Stimulated activated CD4-positive, alpha-beta T cell treated with anti-CD3 and anti-CD28 coated beads, Interleukin-15, amount 100 ng/mL, for 24 hours (primary cell): ENCODE measurements at regions not wholly inside any gene's neighbourhood (a gene's known extent, or its start where the extent isn't known, plus 50 kb on each side); places are given as distances from the start of the nearest gene placed in this dataset.
"Not testable (repeated sequence)": the region's sequence is repeated elsewhere in the genome, so short reads cannot be mapped to it uniquely, and the experiment has no call there.

Source experiments
- DNase-seq: peaks from one replicate; pipeline ENCODE4 v3.0.0-alpha.2; 2020

DNA sequence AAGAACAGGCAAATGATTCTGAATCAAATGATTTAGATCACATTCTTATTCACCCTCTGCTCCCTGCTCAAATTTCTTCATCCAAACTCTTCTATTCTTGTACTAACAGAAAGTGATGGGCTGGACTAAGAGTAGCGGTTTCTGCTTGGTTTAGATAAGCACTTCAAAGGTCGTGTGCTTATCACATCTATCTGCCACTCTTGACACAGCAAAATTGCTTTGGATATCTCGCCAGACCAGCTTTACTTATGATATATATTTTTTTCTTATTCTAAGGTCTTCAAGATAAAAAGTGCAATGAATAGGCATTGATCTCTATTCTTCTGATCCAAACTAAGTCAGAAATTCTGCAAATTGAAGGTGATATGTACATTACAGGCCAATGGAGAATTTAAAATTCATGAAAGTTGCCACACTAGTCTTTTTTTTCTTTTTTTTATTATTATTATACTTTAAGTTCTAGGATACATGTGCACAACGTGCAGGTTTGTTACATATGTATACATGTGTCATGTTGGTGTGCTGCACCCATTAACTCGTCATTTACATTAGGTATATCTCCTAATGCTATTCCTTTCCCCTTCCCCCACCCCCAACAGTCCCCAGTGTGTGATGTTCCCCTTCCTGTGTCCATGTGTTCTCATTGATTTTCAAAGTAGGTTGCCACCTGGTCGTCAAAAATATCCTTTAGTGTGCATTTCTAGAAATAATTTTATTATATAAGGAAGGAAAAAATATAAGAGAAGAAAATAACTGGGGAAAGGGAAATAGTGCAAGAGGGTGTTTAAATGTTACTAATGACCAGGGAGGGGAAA lies 1941.0 kb upstream of the RAG2 start:
- no peak for DNase-seq

DNA sequence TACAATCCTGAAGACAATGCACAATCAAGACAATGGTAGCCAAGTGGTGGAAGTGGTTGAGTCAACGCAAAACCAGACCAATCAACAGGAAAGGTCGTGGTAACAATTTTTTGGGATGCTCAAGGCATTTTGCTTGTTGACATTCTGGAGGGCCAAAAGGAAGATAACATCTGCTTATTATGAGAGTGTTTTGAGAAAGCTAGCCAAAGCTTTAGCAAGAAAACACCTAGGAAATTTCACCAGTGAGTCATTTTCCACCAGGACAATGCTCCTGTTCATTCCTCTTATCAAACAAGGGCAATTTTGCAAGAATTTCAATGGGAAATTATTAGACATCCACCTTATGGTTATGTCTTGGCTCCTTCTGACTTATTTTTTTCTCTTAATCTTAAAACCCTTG lies 1932.2 kb upstream of the RAG2 start:
- no peak for DNase-seq

DNA sequence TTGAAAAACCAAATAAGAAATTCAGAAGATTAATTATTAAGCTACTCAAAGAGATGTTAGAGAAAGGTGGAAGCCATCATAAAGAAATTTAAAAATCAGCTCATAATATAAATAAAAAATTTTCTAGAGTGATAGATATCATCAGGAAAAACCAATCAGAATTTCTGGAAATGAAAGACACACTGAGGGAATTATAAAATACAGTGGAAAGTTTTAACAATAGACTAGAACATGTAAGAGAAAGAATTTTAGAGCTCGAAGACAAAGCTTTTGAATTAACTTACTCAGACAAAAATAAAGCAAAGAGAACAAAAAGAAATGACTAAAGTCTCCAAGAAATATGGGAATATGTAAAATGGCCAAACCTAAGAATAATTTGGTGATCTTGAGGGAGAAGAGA lies 1926.9 kb upstream of the RAG2 start:
- DNase-seq: no peak

DNA sequence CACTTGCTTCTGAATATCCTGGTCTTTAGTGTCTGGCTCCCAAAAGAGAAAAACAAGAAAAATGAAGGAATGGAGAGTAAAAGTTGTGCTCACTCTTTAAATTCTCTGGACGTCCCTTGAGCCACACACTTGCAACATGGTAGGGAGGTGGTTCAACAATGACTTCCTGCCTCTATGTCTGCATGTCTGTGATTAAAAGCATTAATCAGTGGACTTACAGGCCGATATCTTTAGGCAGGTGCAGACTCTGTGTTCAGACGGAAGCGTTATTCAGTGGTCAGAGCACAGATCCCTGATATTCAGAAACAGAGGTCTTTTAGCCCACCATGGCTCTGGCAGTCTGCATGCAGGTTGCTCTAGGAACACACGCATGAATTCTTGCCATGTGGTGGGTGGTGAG lies 1920.0 kb upstream of the RAG2 start:
- no peak for DNase-seq

DNA sequence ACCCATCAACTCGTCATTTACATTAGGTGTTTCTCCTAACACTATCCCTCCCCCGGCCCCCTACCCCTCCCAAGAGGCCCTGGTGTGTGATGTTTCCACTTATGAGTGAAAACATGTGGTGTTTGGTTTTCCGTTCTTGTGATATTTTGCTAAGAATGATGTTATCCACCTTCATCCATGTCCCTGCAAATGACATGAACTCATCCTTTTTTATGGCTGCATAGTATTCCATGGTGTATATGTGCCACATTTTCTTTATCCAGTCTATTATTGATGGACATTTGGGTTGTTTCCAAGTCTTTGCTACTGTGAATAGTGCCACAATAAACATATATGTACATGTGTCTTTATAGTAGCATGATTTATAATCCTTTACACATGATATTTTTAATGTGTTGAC lies 1914.8 kb upstream of the RAG2 start:
- not testable (repeated sequence) for DNase-seq

DNA sequence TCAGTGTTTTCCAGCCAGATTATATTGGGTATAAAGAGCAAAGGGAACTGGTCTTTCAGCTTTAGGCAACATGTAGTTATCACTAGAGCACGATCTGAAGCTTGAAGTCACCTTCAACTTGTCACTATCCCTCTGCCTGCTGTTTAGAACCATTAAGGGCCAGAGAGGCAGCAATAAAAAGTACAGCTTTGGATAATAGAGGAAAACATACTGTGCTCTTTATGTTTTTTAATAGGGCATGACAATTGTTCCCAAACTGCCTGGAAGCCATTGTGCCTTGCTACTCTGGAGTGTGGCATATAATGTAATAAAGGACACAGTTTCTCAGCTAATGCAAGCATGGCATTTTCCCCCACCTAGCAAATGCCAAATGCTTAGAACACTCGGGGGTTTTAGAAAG lies 1912.0 kb upstream of the RAG2 start:
- DNase-seq: no peak

DNA sequence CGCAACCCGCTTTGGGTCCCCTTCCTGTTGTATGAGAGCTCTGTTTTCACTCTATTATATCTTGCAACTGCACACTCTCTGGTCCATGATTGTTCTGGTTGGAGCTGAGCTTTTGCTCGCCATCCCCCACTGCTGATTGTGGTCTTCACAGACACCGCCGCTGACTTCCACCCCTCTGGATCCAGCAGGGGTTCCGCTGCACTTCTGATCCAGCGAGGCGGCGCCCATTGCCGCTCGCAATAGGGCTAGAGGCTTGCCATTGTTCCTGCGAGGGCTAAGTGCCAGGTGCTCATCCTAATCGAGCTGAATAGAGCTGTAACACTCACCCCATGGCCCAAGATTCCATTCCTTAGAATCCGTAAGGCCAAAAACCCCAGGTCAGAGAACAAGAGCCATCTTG lies 1905.8 kb upstream of the RAG2 start:
- DNase-seq: no peak

DNA sequence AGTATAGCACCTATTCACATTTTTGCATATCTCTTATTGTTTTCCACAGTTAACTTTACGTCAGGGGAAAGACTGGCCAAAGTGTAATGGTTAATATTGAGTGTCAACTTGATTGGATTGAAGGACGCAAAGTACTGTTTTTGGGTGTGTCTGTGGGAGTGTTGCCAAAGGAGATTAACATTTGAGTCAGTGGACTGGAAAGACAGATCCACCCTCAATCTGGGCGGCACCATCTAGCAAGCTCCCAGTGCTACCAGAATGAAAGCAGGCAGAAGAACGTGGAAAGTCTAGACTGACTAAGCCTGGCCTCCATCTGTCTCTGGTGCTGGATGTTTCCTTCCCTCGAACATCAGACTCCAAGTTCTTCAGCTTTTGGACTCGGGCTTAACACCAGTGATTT lies 1900.7 kb upstream of the RAG2 start:
- no peak for DNase-seq

DNA sequence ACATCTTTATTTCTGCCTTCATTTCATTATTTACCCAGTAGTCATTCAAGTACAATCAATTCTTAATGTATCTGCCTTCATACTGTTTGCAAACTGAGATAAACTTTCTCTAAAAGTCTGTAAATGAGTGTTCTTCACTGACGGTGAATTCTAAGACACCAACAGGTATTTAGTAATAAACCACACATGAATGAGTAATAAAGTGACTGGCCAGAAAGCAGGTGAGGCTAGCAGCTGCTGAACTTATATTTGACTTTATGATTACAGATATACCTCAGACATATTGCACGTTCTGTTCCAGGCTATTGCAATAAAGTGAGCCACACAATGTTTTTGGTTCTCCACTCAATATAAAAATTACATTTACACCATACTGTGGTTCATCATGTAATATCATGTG lies 1894.0 kb upstream of the RAG2 start:
- DNase-seq: no peak

DNA sequence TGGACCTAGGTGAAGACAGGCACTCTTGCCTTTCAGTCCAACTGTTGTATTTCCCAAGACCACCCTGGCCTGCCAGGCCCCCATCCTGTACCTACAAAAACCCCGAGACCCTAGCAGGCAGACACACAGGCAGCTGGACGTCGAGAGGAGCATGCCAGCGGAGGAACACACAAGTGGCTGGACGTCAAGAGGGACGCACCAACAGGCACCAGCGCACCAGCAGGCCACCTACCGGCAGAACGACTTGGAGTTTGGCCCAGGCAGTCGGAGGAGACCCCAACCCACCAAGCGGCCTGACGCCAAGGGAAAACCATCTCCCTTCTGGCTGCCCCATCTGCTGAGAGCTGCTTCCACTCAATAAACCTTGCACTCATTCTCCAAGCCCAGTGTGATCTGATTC lies 1883.4 kb upstream of the RAG2 start:
- DNase-seq: no peak

DNA sequence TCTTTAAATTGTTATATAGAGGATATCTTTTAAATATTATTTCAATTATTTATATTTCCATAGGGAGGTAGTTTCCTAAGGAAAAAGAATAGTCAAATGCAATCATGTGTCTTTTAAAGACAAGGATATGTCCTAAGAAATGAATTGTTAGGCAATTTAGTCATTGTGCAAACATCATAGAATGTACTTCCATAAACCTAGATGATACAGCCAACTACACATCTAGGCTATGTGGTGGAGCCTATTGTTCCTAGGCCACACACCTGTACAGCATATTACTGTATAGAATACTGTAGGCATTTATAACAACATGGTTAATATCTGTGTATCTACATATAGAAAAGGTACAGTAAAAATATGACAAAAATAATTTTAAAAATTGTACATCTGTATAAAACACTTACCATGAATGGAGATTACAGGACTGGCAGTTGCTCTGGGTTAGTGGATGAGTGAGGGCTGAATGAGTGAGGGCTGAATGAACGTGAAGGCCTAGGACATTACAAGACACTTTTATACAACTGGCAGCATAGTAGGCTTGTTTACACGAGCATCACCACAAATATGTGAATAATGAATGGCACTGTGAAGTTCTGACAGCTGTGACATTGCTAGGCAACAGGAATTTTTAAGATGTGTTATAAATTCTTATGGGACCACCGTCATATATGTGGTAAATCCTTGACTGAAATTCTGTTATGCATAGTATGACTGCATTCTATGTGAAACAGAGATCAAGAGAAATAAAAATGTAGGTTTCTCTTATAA lies 1879.0 kb upstream of the RAG2 start:
- DNase-seq: no peak

DNA sequence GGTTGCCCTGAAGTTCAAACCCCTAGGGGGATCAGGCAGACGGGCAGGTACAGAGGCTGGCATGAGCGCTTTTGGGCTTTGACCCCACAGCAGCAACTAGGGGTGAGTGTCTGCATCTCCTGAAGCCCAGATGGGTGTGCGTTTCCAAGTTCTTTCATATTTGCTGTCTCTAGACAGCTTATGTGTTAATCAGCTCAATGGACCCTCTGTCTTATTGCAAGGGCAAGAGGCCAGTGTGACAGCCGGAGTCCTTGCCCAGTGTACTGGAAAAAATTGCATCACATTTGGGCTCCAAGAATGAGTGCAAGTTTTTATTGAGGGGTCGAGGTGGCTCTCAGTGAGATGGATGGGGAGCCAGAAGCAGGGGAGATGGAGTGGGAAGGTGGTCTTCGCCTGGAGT lies 1863.7 kb upstream of the RAG2 start:
- no peak for DNase-seq

DNA sequence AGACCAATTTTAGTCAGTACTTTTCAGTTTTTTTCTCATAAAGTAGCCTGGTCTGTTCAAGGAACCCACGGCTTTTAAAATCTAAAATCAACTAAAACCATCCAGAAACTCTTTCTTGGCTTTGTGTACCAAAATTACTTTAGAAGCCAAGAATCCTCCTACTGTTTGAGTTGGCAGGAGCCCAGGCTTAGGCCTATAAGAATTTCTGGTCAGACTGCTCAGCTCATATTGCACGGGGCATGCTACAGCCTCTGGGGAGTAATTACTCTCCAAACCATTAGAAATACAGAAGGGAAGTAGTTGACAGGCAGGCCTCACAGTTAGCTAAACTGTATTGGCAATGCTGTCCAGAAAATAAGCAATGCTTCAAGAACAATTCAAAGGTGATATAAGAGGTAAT lies 1862.9 kb upstream of the RAG2 start:
- DNase-seq: no peak

DNA sequence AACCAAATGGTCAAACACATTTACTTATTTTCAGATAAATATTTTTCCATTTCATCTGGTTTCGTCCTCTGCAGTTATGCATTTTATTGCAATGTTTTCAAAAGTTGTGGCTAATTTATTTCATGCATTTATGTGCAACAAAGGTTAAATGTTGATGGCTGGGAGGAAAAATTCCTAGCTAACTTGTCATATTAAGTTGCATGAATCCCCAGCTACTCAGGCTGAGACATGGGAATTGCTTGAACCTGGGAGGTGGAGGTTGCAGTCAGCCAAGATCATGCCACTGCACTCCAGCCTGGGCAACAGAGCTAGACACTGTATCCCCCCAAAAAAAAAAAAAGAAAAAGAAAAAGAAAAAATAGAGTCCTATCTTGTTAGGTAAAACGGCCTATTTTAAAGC lies 1862.4 kb upstream of the RAG2 start:
- DNase-seq: no peak

DNA sequence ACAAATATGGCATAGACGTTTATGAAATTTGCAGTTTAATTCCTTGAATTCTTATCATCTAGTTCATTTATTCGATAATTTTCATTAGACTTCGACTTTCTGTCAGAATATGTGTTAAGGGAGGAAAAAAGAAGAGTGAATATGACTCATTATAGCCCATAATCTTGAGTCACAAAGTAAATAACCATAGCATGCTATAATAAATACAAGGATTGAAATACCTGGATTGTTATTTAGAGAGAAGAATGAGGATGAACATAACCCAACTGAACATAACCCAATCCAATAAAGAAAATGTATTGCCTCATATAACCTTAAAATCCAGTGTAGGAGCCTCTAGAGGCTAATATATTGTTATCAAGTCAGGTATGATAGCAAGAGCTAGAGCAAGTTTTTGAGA lies 1858.3 kb upstream of the RAG2 start:
- DNase-seq: no peak

DNA sequence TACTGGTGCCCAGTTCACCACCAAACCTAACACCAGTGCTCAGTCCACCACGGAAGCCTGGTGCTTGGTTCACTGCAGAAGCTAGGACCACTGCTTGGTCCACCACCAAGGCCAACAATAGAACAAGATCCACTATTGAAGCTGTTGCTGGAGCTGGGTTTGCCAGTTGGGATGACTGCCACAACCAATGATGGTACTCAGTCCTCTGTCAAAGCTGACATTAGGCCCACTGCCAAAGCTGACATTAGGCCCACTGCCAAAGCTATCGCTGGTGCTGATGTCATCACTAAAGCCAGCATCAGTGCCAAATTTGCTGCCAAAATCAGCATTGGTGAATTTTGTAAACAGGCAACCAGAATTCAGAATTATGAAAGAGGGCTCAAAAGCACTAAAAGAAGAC lies 1850.2 kb upstream of the RAG2 start:
- DNase-seq: no peak

DNA sequence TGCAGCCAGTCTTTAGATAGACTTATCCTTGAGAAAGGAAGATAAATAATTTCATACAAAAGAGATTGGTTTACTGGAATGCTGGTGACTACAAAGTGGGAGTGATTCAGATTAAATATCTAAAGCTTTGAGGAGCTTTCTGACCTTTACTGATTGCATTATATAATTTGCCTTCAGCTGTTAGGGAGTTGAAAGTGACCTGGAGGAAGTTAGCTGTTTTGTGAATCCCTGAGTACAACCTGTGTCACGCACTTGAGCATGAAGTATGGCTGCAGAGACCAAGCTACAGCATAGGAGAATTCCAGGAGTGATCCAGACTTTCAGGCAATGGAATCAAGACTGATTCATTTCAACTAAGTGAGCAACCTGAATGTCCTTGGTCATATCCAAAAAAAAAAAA lies 1848.3 kb upstream of the RAG2 start:
- DNase-seq: no peak

DNA sequence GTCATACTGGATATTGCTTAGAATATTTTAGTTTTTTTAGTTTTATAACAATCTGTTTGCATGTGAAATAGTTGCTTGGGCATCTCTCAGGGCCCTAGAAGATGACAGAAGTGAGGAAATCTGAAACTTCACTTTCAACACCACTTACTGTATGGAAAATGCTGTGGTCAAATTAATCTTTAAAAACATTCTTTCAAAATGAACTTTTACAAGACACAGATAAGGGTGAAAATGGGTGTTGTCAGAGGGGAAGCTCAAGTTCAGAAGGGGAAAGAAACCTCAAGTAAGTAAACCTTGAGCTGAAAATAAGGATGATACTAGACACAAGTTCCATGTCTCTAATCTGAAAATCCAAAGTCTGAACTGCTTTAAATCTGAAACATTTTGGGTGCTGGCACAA lies 1840.1 kb upstream of the RAG2 start:
- DNase-seq: no peak

DNA sequence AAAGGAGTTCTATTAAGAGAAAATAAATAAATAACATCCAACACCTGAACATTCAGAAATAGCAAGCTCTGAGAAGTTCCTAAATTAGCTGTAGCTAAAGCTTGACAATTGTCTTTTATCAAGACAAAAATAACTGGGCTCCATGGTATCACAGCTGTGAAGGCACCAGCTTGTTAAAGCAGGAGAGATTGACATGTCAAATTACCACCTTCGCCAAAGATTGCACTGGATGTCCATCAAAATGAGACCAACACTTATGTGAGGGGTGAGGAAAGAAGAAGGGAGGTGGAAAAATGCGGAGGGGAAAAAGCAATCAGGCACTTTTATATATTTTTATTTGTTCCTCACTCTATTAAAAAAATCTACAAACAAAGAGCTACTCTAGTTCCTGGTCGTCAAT lies 1827.5 kb upstream of the RAG2 start:
- no peak for DNase-seq

DNA sequence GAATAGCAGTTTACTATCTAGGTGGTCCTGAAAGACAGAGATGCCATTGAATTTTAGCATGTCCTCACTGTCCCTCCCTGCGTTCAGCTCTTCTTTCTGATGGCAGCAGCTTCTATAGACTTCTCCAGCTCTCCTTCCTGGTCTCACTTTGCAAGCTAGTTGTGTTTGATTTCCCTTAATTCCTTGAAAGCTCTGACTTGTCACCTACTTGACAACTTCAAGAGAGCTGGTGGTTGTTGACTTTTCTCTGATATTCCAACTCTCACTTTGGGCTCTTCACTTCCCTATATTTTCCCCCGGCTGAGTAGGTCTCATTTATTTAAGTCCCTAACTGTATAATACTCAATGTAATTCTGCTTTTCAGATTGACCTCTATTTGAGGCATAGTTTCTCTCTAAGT lies 1825.0 kb upstream of the RAG2 start:
- no peak for DNase-seq

DNA sequence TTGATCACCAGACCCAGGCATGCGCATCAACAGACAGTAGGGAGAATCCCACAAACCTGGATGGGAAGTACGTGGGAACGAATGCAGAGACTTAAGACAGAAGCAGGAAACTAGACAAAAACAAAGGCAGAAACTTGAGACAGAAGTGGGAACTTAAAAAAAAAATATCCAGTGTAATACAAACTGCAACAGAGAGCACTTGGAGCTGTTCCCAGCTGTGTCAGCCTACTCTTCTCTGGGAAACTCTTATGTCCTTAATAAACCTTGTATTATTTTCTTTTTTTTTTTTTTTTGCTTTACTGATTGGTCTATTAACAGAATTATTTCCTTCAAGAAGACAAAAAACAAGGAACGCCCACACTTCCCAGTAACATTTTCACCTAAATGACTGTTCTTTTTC lies 1818.1 kb upstream of the RAG2 start:
- DNase-seq: no peak

DNA sequence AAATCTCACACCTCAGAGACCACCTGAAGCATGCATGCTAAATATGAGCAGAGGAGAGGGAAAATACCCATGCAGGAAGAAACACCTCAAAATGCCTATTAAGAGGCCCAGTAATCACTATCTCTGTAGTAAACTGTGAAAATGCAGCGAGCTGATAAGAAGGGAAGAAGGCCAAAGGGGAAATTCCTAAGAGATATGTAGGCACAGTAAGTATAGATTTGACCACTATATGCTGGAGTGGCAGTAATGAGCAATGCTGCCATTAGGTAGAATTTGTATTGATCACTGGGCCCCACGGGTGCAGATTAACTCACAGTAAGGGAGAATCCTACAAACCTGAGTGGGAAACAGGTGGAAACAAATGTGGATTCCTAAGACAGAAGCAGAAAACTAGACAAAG lies 1813.1 kb upstream of the RAG2 start:
- no peak for DNase-seq

DNA sequence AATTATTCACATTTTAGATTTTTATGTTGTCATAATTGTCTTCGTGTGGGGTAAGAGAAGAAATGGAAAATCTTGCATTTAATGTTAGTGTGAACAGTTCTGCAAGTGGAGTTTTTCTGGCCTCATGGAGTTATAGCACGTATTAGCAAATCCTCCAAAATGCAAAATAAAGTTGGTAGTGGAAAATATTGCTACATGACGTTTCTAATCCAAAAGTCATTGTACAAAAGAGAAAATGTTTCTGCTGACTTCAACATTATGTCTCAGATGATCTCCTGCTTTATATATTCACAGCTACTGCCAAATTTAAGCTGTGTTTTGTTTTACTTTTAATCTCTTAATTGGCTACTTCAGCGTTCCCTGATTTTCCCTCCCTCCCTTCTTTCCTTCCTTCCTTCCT lies 1804.0 kb upstream of the RAG2 start:
- no peak for DNase-seq

DNA sequence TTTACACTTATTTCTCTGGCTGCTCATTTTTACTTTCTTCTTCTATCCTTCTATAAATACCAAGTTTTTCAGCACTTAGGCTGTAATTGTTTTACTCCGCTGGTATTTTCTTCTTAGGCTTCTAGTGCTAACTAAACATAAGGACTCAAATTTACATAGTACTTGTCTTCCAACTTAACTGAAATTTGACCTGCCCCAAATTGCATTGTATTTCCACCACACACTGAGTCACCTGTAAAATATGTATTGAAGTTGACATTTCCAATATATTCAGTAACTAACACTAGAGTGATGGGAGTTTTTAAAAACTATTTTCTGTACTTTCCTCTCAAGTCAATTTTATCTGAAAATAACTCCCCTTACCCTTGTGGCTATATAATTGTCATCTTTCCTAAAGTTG lies 1794.1 kb upstream of the RAG2 start:
- DNase-seq: no peak

DNA sequence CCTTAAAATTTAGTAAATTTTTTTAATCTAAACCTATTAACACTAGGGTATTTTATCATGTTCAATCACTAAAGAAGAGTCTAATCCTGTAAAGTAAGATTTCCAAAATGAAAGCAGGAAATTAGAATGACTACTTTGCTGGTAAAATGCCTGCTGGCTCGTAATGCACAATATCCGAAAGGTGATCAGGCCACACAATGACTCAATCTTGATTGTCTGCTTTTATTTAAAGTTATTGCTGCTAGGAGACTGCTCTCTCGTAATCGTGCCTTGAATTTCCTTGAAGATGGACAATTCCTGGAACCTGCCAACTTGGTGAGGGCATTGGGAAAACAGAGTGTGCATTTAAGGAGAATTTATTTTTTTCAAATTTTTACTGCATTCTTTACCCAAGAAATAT lies 1786.5 kb upstream of the RAG2 start:
- DNase-seq: no peak
